ENCODE measurements at regions not wholly inside any gene's neighbourhood (a gene's known extent, or its start where the extent isn't known, plus 50 kb on each side); places are given as distances from the start of the nearest gene placed in this dataset.
A peak's percentile ranks its signal among the peaks of the same experiment; 100 is the strongest.

DNA sequence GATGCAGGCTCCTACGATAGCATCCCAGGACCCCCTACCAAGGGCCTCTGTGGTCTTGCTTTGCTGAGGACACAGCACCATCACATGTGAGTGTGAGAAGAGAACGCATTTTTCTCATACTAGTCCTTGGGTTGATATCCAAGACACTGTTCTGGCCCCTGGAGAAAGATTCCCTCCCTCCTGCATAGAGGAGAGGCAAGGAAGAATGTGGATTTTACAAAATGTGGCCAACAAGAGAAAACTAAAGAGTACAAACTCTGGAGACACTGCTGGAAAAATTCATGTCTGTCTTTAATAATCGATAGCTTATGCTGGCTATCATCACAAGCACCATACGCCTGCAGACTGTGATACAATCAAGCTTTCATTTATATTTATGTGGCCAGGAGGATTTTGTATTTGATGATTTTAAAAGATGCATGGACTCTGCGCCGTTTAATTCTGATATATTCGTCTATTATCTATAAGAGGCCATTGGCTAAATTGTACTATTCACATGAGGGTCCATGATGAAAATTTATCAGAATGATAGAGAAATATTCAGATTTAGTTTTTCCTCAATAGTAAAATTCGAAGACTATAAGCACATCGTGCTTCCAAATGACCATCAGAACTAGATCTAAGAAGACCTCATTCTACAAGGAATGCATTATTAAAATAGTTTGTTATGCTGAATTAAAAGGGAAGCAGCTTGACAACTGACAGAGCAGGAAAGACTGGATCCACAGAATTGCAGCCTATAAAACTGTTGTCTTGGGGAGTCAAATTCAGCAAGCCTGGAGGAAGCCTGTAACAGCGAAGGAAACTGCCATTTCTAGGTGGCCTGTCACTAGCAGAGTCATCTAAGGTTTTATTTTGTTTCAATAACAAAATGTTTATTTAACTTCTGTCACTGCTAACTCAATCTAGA is 578.7 kb downstream of the DIAPH3 start:
- no peaks in the 10 kb centered on the region; the same call in 1 of the 2 replicates for H3K27me3 ChIP-seq (ENCODE audit: insufficient read depth, low read length)
- WGBS = 91% methylated on average over 6 of the region's 10 CpGs
- H3K9ac ChIP-seq (ENCODE audit: low read depth, low read length) = no peak overlapping the region
- no peak overlapping the region for H3K4me3 ChIP-seq (ENCODE audit: low read length)
- peaks cover 45% of the 10 kb centered on the region for H3K4me1 ChIP-seq (ENCODE audit: insufficient read depth, low read length)
- H3K36me3 ChIP-seq (ENCODE audit: insufficient read depth, low read length) = no peaks in the 10 kb centered on the region
- no peak overlapping the region for H3K27ac ChIP-seq (ENCODE audit: low read depth, low read length)
- H3K9me3 ChIP-seq (ENCODE audit: insufficient read depth, low read depth, low read length) = no peaks in the 10 kb centered on the region

DNA sequence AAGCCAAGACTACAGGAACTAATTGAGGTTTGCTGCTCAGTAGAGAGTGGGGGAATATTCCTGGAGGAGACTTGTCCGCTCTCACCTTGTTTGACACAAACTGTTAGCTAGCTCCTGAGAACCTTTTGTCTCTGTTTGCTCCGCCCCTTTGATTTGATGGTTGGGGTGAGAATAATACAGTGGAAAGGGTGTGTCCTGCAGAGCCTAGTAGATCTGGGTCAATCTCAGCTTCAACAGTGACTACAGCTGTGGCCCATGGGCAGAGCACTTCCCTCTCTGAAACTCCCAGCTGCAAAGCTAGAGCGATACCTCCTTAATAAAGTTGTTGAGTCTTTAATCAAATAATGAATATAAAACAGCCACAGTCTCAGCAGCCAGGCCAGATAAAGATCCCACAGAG is 576.7 kb downstream of the DIAPH3 start:
- 45% methylated on average over 2 of the region's 3 CpGs for WGBS
- Histone ChIP-seq H3K9me3 (ENCODE audit: insufficient read depth, low read depth, low read length) (no peaks in the 10 kb centered on the region), H3K9ac (ENCODE audit: low read depth, low read length) (no peak overlapping the region), H3K27ac (ENCODE audit: low read depth, low read length) (peak overlapping the region; percentile 20; the same call in 1 of the 2 replicates), H3K36me3 (ENCODE audit: insufficient read depth, low read length) (no peaks in the 10 kb centered on the region), H3K4me3 (ENCODE audit: low read length) (no peak overlapping the region), H3K4me1 (ENCODE audit: insufficient read depth, low read length) (peaks cover 45% of the 10 kb centered on the region), H3K27me3 (ENCODE audit: insufficient read depth, low read length) (no peaks in the 10 kb centered on the region; the same call in 1 of the 2 replicates)

DNA sequence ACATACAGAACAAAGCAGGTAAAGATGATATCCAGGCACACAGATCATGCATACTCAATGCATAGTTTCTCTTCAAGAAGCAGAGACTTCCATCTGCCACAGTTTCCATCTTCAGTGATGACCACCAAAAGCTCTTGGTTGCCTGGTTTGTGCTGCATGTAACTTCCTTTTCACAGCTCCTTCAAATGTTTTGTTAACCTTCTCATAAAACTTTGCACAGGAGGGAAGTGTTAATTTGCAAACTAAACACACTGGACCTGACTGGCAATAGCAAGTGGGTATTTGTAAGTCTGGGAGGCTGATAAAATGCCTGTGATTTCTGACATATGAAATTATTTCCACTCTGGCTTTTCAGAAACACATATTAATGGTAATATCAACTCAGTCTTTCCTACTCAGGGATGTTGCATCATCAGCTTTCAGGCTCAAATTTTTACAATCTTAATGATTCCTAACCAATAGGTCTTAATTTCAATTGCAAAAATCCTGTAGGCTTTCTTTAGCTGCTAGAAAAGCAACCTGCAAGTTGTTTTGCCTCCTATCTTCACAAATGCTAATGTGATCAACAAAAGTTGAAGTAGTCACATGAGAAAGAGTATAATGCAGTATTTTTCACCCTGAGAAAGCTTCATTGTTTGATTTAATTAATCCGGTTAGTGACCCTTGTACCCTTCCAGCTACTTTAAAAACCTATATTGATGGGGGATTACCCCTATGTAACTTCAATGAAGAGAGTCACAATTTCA is 575.6 kb downstream of the DIAPH3 start:
- peaks cover 45% of the 10 kb centered on the region for H3K4me1 ChIP-seq (ENCODE audit: insufficient read depth, low read length)
- H3K4me3 ChIP-seq (ENCODE audit: low read length) = 0 out of 2 replicates have a peak overlapping the region, but pooled peaks have one; percentile 4
- WGBS = no CpG with 5 or more reads among the region's 1 CpG
- H3K36me3 ChIP-seq (ENCODE audit: insufficient read depth, low read length) = no peaks in the 10 kb centered on the region
- H3K9me3 ChIP-seq (ENCODE audit: insufficient read depth, low read depth, low read length) = no peaks in the 10 kb centered on the region
- no peaks in the 10 kb centered on the region; the same call in 1 of the 2 replicates for H3K27me3 ChIP-seq (ENCODE audit: insufficient read depth, low read length)
- 0 out of 2 replicates have a peak overlapping the region, but pooled peaks have one; percentile 6 for H3K9ac ChIP-seq (ENCODE audit: low read depth, low read length)
- H3K27ac ChIP-seq (ENCODE audit: low read depth, low read length) = peak overlapping the region; percentile 96

DNA sequence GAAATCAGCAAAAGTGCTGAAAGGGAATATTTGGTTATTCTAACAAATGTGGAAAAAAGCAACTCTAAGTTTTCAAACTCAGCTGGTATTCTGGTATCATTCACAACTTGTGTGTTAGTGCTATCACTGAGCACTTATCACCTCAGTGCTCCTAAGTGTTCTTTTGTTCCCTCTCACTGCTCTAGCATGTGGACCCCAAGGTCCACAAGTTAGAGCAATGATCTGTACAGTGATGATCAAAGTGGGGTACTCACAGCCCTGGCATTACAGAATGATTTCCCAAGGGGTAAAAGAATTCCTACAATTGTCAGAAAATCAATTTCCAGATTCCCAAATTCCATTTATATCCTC is 575.0 kb downstream of the DIAPH3 start:
- H3K27me3 ChIP-seq (ENCODE audit: insufficient read depth, low read length) = no peaks in the 10 kb centered on the region; the same call in 1 of the 2 replicates
- no peak overlapping the region for H3K4me3 ChIP-seq (ENCODE audit: low read length)
- no peaks in the 10 kb centered on the region for H3K9me3 ChIP-seq (ENCODE audit: insufficient read depth, low read depth, low read length)
- H3K4me1 ChIP-seq (ENCODE audit: insufficient read depth, low read length) = peaks cover 45% of the 10 kb centered on the region
- H3K36me3 ChIP-seq (ENCODE audit: insufficient read depth, low read length) = no peaks in the 10 kb centered on the region
- peak overlapping the region; percentile 96; the same call in 1 of the 2 replicates for H3K27ac ChIP-seq (ENCODE audit: low read depth, low read length)
- H3K9ac ChIP-seq (ENCODE audit: low read depth, low read length) = no peak overlapping the region

DNA sequence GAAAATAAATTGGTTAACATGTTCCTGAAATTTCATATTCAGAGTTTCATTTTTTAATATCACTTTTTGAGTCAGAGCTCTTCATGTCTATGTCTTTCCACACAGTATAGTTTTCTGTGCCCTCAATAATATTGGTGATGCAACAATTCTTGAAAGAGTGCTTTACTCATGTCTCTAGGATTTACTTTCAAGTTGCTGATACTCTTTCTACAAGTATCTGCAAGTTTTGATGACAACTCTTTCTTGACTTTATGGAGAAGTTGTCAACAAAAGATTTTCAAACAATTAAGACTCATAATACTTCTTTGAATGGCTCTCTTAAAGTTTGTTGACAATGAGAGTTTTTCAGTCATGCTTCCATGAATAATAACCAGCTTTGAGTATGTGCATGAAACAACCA is 561.7 kb downstream of the DIAPH3 start:
- no peak overlapping the region for H3K27ac ChIP-seq (ENCODE audit: low read depth, low read length)
- H3K9me3 ChIP-seq (ENCODE audit: insufficient read depth, low read depth, low read length) = peaks cover 11% of the 10 kb centered on the region; the same call in 1 of the 2 replicates
- no peak overlapping the region for H3K9ac ChIP-seq (ENCODE audit: low read depth, low read length)
- H3K27me3 ChIP-seq (ENCODE audit: insufficient read depth, low read length) = no peaks in the 10 kb centered on the region
- H3K4me3 ChIP-seq (ENCODE audit: low read length) = no peak overlapping the region
- H3K36me3 ChIP-seq (ENCODE audit: insufficient read depth, low read length) = no peaks in the 10 kb centered on the region
- H3K4me1 ChIP-seq (ENCODE audit: insufficient read depth, low read length) = no peaks in the 10 kb centered on the region

DNA sequence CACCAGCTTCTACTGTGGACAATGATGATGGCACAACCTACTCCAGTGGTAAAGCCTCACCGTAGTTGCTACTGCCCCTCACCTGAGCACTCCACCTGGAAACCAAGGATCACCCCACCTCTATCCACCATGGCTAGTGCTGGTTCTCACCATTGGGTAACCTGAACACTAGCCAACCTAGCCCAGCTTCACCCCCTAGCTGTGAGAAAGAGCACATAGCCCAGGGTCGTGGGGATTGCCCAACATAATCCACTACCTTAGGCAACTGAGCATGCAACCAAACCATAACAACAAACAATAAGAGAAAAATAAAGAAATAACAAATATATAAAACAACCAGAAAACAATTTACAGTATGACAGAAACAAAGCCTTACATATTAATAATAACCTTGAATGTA is 560.1 kb downstream of the DIAPH3 start:
- WGBS = 88% methylated on average over 2 of the region's 2 CpGs

DNA sequence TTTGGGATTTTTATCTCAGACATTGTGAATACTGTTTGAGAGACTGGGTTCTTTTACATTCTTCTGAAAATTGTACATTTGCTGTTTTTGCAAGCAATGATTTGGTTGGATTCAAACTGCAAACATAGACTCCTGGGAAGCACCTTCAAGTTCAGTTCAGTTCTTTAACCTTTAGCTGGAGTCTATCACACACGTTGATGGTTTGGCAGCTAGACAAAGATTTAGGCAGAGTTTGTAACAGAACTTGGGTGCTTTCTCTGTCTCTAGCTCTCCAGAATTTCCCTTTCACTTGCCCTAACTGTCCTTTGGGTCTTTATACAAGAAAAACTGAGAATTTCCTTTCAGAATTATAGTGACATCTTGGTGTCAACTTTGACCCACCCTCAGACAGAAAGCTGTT is 556.6 kb downstream of the DIAPH3 start:
- no peak overlapping the region for H3K4me3 ChIP-seq (ENCODE audit: low read length)
- H3K27ac ChIP-seq (ENCODE audit: low read depth, low read length) = no peak overlapping the region
- 79% methylated on average over 1 of the region's 1 CpG for WGBS
- H3K27me3 ChIP-seq (ENCODE audit: insufficient read depth, low read length) = no peaks in the 10 kb centered on the region
- H3K9ac ChIP-seq (ENCODE audit: low read depth, low read length) = no peak overlapping the region
- H3K36me3 ChIP-seq (ENCODE audit: insufficient read depth, low read length) = no peaks in the 10 kb centered on the region
- no peaks in the 10 kb centered on the region for H3K9me3 ChIP-seq (ENCODE audit: insufficient read depth, low read depth, low read length)
- peaks cover 10% of the 10 kb centered on the region for H3K4me1 ChIP-seq (ENCODE audit: insufficient read depth, low read length)

More for the DNA sequence above, 560.1 kb downstream of the DIAPH3 start:
- Histone ChIP-seq H3K36me3 (ENCODE audit: insufficient read depth, low read length) (no peaks in the 10 kb centered on the region), H3K4me3 (ENCODE audit: low read length) (no peak overlapping the region), H3K4me1 (ENCODE audit: insufficient read depth, low read length) (peaks cover 10% of the 10 kb centered on the region), H3K9me3 (ENCODE audit: insufficient read depth, low read depth, low read length) (peaks cover 11% of the 10 kb centered on the region; the same call in 1 of the 2 replicates), H3K27me3 (ENCODE audit: insufficient read depth, low read length) (no peaks in the 10 kb centered on the region), H3K27ac (ENCODE audit: low read depth, low read length) (no peak overlapping the region), H3K9ac (ENCODE audit: low read depth, low read length) (no peak overlapping the region)

DNA sequence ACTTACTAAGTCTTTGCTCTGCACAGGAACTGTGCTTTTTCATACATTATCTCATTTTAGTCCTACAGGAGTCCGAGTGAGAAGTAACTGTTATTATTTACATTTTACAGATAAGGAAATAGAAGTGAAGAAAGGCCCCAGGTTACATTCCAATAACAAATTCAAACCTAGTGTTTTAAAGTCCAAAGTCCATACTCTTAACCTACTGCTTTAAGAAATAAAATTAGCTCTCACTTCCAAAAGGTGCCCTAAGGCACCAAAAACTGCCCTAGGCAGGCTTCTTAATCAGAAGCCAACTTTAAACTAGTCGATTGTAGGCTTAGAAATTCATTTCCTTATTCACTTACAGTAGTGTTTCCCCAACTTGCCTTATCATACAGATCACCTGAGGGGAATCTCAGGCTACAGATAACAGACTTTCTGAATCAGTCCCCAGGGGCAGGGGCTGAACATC is 555.9 kb downstream of the DIAPH3 start:
- Histone ChIP-seq H3K36me3 (ENCODE audit: insufficient read depth, low read length) (no peaks in the 10 kb centered on the region), H3K27me3 (ENCODE audit: insufficient read depth, low read length) (no peaks in the 10 kb centered on the region), H3K9ac (ENCODE audit: low read depth, low read length) (no peak overlapping the region), H3K4me3 (ENCODE audit: low read length) (no peak overlapping the region), H3K9me3 (ENCODE audit: insufficient read depth, low read depth, low read length) (no peaks in the 10 kb centered on the region), H3K27ac (ENCODE audit: low read depth, low read length) (no peak overlapping the region), H3K4me1 (ENCODE audit: insufficient read depth, low read length) (peaks cover 10% of the 10 kb centered on the region)
- 74% methylated on average over 1 of the region's 2 CpGs for WGBS

DNA sequence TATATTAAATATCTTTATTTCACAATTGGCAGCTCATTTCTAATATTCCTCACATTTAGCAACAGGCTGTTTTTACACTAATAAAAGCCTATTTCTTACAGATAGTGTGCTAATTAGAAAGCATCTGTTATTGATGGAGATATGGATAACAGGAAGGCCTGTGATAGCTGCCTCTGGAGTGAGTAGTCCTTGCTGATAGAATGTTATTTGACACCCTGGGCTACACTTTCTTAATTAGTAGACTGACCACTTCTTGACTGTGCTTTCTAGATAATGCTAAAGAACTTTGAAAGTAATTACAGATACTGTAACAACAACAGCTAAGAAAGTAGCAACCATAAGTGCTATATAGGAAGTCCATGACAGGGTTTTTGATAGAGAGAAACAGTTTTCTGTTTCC is 554.3 kb downstream of the DIAPH3 start:
- Histone ChIP-seq H3K36me3 (ENCODE audit: insufficient read depth, low read length) (no peaks in the 10 kb centered on the region), H3K27ac (ENCODE audit: low read depth, low read length) (no peak overlapping the region), H3K9ac (ENCODE audit: low read depth, low read length) (no peak overlapping the region), H3K9me3 (ENCODE audit: insufficient read depth, low read depth, low read length) (no peaks in the 10 kb centered on the region), H3K4me1 (ENCODE audit: insufficient read depth, low read length) (peaks cover 10% of the 10 kb centered on the region), H3K4me3 (ENCODE audit: low read length) (no peak overlapping the region), H3K27me3 (ENCODE audit: insufficient read depth, low read length) (no peaks in the 10 kb centered on the region)
